ENCODE measurements at regions not wholly inside any gene's neighbourhood (a gene's known extent, or its start where the extent isn't known, plus 50 kb on each side); places are given as distances from the start of the nearest gene placed in this dataset.

DNA sequence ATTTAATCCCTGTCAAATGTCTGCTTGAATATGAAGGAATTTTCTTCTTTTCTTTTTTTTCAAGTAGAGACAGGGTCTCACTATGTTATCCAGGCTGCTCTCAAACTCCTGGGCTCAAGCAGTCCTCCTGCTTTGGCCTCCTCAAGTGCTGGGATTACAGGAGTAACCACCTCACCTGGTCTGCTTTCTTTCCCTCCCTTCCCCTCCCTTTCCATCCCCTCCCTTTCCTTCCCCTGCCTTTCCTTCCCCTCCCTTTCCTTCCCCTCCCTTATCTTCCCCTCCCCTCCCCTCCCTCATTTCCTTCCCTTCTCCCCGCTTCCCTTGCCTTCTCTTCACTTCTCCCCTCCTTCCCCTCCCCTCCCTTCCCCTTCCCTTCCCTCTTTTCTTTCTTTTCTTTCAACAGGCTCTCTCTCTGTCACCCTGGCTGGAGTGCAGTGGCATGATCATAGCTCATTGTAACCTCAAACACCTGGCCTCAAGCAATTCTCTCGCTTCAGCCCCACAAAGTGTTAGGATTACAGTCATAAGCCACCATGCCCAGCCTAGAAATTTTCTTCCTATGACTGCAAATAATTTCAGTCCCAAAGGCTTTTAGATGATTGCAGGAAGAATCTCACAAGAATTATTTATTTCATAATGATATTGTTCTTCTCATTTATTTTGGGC, 168.9 kb downstream of the AASDH start:
- ChIA-PET POLR2A (ENCODE audit: unreplicated experiment) (no interaction called here), CTCF (no interaction called here)
- Histone ChIP-seq H3K9me3 (ENCODE audit: insufficient read depth, low read depth) (no peaks in the 10 kb centered on the region), H3K27me3 (ENCODE audit: insufficient read depth, low read depth) (no peaks in the 10 kb centered on the region), H3K4me1 (replicated peaks; ENCODE audit: insufficient read depth) (no peaks in the 10 kb centered on the region), H3K36me3 (ENCODE audit: low read depth) (no peaks in the 10 kb centered on the region), H3K79me2 (ENCODE audit: low read depth) (no peaks in the 10 kb centered on the region), H4K20me1 (ENCODE audit: insufficient read depth) (no peaks in the 10 kb centered on the region), H3K4me3 (no peak overlapping the region), H3F3A (ENCODE audit: insufficient read depth, low read depth) (no peaks in the 10 kb centered on the region), H3K27ac (no peak overlapping the region), H3K4me2 (no peak overlapping the region), H2AFZ (no peak overlapping the region), H3K9me2 (ENCODE audit: insufficient read depth) (no peaks in the 10 kb centered on the region)
- DNase-seq = no peak
- intact Hi-C loops (cut with micrococcal nuclease; ENCODE audit: unreplicated experiment) = no loop called here
- BruUV-seq (replicated peaks) = no TSS peak
- TF ChIP-seq, protein P1, sequence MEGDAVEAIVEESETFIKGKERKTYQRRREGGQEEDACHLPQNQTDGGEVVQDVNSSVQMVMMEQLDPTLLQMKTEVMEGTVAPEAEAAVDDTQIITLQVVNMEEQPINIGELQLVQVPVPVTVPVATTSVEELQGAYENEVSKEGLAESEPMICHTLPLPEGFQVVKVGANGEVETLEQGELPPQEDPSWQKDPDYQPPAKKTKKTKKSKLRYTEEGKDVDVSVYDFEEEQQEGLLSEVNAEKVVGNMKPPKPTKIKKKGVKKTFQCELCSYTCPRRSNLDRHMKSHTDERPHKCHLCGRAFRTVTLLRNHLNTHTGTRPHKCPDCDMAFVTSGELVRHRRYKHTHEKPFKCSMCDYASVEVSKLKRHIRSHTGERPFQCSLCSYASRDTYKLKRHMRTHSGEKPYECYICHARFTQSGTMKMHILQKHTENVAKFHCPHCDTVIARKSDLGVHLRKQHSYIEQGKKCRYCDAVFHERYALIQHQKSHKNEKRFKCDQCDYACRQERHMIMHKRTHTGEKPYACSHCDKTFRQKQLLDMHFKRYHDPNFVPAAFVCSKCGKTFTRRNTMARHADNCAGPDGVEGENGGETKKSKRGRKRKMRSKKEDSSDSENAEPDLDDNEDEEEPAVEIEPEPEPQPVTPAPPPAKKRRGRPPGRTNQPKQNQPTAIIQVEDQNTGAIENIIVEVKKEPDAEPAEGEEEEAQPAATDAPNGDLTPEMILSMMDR (conservative IDR thresholded peaks at IDR 0.05) = no peak
- no peak for TF ChIP-seq EZH2 (IDR thresholded peaks at IDR 0.05; ENCODE audit: low read depth)

DNA sequence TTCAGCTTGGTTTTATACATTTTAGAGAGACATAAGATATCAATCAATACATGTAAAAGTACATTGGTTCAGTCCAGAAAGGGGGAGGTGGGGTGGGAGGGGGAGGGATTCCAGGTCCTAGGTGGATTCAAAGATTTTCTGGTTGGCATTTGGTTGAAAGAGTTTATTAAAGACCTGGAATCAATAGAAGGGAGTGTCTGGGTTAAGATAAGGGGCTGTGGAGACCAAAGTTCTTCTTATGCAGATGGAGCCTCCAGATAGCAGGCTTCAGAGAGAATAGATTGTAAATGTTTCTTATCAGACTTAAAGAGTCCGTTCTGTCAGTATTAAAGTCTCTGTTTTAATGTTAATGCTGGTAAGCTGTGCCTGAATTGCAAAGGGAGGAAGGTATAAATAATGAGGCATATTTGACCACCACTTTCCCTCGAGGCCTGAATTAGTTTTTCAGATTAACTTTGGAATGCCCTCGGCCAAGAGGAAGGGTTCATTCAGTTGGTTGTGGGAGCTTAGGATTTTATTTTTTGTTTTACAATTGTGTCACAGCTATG, 169.9 kb downstream of the AASDH start:
- intact Hi-C loops (cut with micrococcal nuclease; ENCODE audit: unreplicated experiment) = no loop called here
- H4K20me1 ChIP-seq (ENCODE audit: insufficient read depth) = no peaks in the 10 kb centered on the region
- no TSS peak for BruUV-seq (replicated peaks)
- no peak overlapping the region for H3K4me3 ChIP-seq
- H3K9me3 ChIP-seq (ENCODE audit: insufficient read depth, low read depth) = no peaks in the 10 kb centered on the region
- ChIA-PET POLR2A (ENCODE audit: unreplicated experiment) (no interaction called here), CTCF (no interaction called here)
- no peaks in the 10 kb centered on the region for H3K9me2 ChIP-seq (ENCODE audit: insufficient read depth)
- no peaks in the 10 kb centered on the region for H3K79me2 ChIP-seq (ENCODE audit: low read depth)
- H3F3A ChIP-seq (ENCODE audit: insufficient read depth, low read depth) = no peaks in the 10 kb centered on the region
- H3K27ac ChIP-seq = no peak overlapping the region
- TF ChIP-seq, protein P1 (conservative IDR thresholded peaks at IDR 0.05) = no peak
- no peak for TF ChIP-seq EZH2 (IDR thresholded peaks at IDR 0.05; ENCODE audit: low read depth)
- no peaks in the 10 kb centered on the region for H3K36me3 ChIP-seq (ENCODE audit: low read depth)
- H3K4me1 ChIP-seq (replicated peaks; ENCODE audit: insufficient read depth) = no peaks in the 10 kb centered on the region
- no peak overlapping the region for H2AFZ ChIP-seq
- no peaks in the 10 kb centered on the region for H3K27me3 ChIP-seq (ENCODE audit: insufficient read depth, low read depth)
- DNase-seq = no peak
- H3K4me2 ChIP-seq = no peak overlapping the region

DNA sequence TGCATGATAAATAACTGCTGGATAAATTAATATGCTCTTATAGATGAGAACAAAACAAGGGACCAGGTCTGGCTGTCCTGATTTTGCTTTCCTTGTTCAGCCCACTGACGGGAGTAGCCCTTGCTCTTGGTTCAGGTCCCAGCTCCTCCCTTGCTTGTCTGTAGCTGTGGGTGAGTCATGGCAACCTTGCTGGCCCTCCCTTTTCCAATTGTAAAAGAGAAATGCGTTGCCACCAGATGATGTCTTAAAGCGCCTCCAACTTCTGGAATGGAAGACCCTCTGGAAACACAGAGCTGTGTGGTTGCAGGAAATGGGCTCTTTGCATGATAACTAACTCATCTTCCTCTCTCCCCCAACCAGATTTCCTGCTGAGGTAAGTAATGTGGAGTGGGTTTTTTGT, 171.4 kb downstream of the AASDH start:
- H3K9me2 ChIP-seq (ENCODE audit: insufficient read depth) = no peaks in the 10 kb centered on the region
- no peaks in the 10 kb centered on the region for H3F3A ChIP-seq (ENCODE audit: insufficient read depth, low read depth)
- no peaks in the 10 kb centered on the region for H3K4me1 ChIP-seq (replicated peaks; ENCODE audit: insufficient read depth)
- no peak overlapping the region for H3K4me2 ChIP-seq
- H2AFZ ChIP-seq = no peak overlapping the region
- H3K9me3 ChIP-seq (ENCODE audit: insufficient read depth, low read depth) = no peaks in the 10 kb centered on the region
- no peaks in the 10 kb centered on the region for H3K79me2 ChIP-seq (ENCODE audit: low read depth)
- BruUV-seq (replicated peaks) = no TSS peak
- ChIA-PET POLR2A (ENCODE audit: unreplicated experiment) (no interaction called here), CTCF (no interaction called here)
- intact Hi-C loops (cut with micrococcal nuclease; ENCODE audit: unreplicated experiment) = no loop called here
- H3K4me3 ChIP-seq = no peak overlapping the region
- H3K36me3 ChIP-seq (ENCODE audit: low read depth) = no peaks in the 10 kb centered on the region
- no peaks in the 10 kb centered on the region for H4K20me1 ChIP-seq (ENCODE audit: insufficient read depth)
- no peaks in the 10 kb centered on the region for H3K27me3 ChIP-seq (ENCODE audit: insufficient read depth, low read depth)
- H3K27ac ChIP-seq = no peak overlapping the region
- DNase-seq = peak in 1 of 2 experiments; percentile 20
- no peak for TF ChIP-seq EZH2 (IDR thresholded peaks at IDR 0.05; ENCODE audit: low read depth)
- TF ChIP-seq, protein P1 (conservative IDR thresholded peaks at IDR 0.05) = no peak
